ENCODE measurements at regions not wholly inside any gene's neighbourhood (a gene's known extent, or its start where the extent isn't known, plus 50 kb on each side); places are given as distances from the start of the nearest gene placed in this dataset.

- no peak for DNase-seq (ENCODE audit: low read depth)
Measured at GRCh38 chr1:22315315-22316078, 136.2 kb upstream of the ZBTB40 start.

DNA sequence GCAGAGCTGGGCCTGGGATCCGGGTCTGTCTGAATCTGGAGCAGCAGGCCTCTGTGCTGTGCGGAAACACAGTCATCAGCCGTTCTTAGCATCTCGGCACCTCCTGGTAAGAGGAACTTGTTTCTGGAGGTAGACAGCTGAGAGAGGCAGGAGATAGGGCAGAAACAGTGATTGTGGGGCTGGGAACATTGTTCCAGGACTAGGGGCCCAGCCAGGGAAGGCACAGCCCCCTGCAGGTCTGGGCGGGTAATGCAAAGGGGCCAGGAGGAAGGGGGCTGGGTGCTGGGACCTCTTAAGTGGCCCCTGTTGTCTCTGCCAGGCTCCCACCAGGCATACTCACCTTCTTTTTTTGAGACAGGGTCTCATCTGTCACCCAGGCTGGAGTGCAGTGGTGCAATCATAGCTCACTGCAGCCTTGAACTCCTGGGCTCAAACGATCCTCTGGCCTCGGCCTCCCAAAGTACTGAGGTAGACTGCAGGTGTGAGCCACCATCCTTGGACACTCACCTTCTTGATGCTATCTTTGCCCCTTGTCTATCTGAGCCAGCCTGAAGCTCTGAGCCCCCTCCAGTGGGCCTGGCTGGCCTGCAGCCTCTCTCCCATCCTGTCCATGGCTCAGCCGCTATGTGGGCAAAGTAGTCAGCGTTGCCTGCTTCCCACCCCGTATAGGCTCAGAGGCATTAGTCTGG is 134.3 kb upstream of the ZBTB40 start:
- no peak for DNase-seq (ENCODE audit: low read depth)

DNA sequence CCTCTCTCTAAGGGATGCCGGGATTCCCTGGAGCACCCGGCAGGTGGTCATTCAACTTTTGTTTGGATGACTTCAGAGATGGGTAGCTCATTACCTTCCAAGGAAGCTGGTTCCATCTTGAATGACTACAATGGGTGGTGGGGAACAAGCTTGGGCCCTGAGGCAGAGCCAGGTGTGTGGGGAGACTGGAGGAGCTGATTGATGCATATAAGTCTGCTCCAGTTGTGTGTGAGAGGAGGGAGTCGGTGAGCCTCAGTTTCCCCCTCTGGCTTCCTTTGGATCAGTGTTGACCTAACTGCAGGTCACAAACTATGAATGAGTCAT is 133.8 kb upstream of the ZBTB40 start:
- DNase-seq (ENCODE audit: low read depth): no peak

DNA sequence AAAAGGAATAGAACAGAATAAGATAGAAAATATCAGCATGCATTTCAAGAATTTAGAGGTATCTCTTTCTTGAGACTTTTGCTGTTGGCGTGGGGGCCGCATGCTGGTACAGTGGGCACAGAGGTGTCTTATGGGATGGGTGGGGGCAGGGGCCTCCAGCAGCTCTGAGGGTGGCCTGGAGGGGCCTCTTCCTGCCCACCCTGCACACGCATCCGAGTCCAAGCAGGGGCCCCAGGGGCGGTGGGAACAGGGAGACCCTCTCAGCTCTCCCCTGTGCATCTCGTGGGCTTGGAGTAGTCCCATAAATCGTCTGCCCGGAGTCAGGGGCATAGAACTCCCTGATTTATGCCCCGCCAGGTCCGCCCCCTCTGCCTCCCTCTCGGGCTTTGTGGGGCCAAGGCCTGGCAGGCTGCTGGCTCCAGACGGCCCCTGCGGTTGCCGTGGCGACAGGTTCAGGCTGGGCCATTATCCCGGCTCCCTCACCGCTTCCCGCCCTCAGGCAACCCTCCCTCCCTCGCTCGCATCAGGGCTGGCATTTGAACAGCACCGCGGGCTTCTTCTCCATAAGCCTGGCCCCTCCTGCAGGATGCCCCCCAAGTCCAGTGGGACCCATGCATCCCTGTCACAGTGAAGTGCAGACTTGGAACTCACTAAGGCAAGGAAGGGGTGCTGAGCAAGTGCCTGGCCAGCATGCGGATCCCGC is 133.2 kb upstream of the ZBTB40 start:
- DNase-seq (ENCODE audit: low read depth): no peak

GRCh38 chr1:22319608-22320007 is 132.0 kb upstream of the ZBTB40 start:
- no peak for DNase-seq (ENCODE audit: low read depth)

GRCh38 chr1:22320587-22321344 is 130.9 kb upstream of the ZBTB40 start:
- DNase-seq (ENCODE audit: low read depth): no peak

DNA sequence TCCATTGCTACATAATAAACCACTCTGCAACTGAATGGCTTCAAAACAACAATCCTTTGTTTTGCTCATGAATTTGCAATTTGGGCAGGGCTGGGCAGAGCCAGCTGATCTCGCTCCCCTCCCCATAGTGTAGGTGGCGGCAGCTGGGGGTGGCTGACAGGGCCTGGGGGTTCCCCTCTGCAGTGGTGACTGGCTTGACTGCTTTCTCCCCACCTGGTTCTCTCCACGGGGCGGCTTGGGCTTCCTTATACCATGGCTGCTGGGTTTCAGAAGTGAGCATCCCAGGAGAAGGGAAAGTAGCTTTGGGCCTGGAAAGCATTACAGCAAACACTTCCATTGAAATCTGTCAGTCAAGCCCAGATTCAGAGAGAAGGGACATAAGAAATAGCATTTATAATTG is 129.7 kb upstream of the ZBTB40 start:
- no peak for DNase-seq (ENCODE audit: low read depth)

- no peak for DNase-seq (ENCODE audit: low read depth)
Measured at GRCh38 chr1:22323141-22323845, 128.4 kb upstream of the ZBTB40 start.

- DNase-seq (ENCODE audit: low read depth): no peak
Measured at GRCh38 chr1:22323846-22324504, 127.7 kb upstream of the ZBTB40 start.

GRCh38 chr1:22325531-22326371 is 125.9 kb upstream of the ZBTB40 start:
- no peak for DNase-seq (ENCODE audit: low read depth)

- DNase-seq (ENCODE audit: low read depth): no peak
Measured at GRCh38 chr1:22326372-22326915, 125.2 kb upstream of the ZBTB40 start.

GRCh38 chr1:22326931-22327330 is 124.7 kb upstream of the ZBTB40 start:
- DNase-seq (ENCODE audit: low read depth): no peak

DNA sequence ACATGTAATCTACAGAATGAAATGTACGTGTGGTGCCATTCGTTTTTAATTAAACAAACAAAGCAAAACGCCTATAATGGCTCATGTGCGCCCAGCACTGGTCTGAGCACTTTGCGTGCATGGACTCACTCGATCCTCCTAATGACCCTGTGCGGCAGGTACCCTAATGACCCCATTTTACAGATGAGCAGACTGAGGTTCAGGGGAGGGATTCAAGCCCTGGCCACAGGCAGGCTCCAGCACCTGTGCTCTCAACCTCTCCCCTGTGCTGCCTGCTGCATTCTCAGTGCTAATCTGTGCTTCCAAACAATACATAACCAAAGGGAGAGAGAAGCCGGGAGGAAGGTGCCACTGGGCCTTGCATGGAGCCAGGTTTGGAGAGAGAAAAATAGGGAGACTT is 124.2 kb upstream of the ZBTB40 start:
- DNase-seq (ENCODE audit: low read depth): no peak

GRCh38 chr1:22328331-22329147 is 123.1 kb upstream of the ZBTB40 start:
- no peak for DNase-seq (ENCODE audit: low read depth)

- no peak for DNase-seq (ENCODE audit: low read depth)
Measured at GRCh38 chr1:22329148-22329515, 122.5 kb upstream of the ZBTB40 start.

GRCh38 chr1:22330092-22330759 is 121.4 kb upstream of the ZBTB40 start:
- no peak for DNase-seq (ENCODE audit: low read depth)

DNA sequence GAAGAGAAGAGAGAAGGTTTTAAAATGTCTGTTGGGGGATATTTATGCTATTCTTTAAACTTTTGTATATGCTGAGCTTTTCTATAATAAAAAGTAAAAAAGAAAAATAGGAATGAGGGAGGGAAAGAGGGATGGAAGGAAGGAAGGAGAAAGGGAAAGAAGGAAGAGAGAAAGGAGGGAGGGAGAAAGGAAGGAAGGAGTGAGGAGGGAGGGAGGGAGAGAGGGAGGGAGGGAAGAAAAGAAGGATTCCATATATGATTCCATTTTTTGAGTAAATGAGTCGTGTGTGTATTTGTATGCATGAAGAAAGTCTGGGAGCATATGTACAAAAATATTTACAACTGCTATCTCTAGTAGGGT is 120.9 kb upstream of the ZBTB40 start:
- DNase-seq (ENCODE audit: low read depth): no peak

DNA sequence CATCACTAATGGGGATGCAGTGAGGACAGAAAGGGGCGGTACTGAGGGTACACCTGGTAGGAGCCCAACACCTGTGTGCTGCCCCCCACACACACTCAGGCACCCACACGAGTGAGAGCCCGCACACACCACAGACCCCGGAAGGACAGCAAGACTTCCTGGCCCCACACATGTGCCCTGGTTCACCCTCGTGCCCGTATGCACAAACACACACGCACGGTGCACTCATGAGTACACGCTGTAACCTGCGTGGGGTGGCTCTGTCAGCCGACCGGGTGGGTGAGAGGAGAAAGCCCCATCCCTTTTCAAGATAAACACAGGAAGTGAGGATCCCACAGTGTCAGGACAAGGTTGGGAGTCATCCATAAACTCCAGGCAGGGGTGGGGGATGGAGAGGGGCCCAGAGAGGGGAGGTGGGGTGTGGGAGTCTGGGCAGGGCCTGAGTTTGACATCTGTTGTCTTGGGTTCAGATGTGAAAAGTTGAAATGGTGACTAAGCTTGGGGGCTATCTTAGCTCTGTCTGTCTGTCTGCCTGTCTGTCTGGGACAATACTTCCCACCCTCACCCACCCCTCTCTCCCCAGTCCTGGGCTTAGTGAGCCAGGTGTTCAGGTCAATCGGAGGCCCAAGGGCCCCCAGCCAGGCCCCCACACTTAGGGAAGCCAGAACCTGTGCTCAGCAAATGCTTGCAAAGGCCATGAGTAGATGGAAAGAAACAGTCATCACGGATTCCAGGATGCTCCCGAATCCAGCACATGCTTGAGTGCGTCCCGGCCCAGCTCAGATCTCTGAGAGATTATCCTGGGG is 119.8 kb upstream of the ZBTB40 start:
- no peak for DNase-seq (ENCODE audit: low read depth)
